ENCODE measurements at regions not wholly inside any gene's neighbourhood (a gene's known extent, or its start where the extent isn't known, plus 50 kb on each side); places are given as distances from the start of the nearest gene placed in this dataset.

DNA sequence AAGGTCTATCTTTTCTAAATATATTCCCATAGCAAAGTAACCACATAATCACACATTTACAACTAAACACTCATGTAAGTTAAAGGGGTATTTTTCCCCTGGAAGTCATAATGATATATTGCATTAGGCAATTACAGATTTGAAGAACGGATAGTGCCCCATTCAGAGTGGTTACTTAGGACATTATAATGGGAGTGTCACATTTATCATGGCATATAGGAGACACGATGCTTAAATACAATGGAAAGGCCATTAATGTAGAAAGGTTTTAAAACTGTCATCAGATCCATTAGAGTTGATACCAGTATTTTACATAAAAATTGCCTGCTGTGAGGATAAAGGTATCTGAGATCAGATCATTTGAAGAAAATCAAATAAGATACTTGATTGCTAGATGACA, 582.0 kb upstream of the SEMA6D start:
- H3K14ac ChIP-seq (ENCODE audit: insufficient read length) = no peak overlapping the region
- 88% methylated on average over 2 of the region's 2 CpGs; no CpG with 5 or more reads in 1 of the 2 experiments for WGBS, 2 experiments (ENCODE audit: extremely low coverage in 1 of 2, insufficient coverage in 1 of 2, insufficient read length in 1 of 2, insufficient replicate concordance in 2 of 2, low coverage in 1 of 2, low lambda C conversion rate in 2 of 2, missing lambda C conversion rate in 1 of 2)
- no peak overlapping the region for H2BK120ac ChIP-seq (replicated peaks; ENCODE audit: low read depth, low read length)
- no peak overlapping the region for H3K27ac ChIP-seq (ENCODE audit: low read depth, low read length)
- H2BK15ac ChIP-seq (ENCODE audit: low read length) = no peak overlapping the region
- no peak overlapping the region for H3K4me2 ChIP-seq (ENCODE audit: insufficient read depth in 1 of 2, low read depth in 2 of 2, low read length in 2 of 2)
- no peak overlapping the region for H4K8ac ChIP-seq (ENCODE audit: extremely low read depth, insufficient read depth, low read length)
- no peaks in the 10 kb centered on the region for H3K27me3 ChIP-seq (replicated peaks in 1 of 4; ENCODE audit: control insufficient read depth in 3 of 4, extremely low read depth in 1 of 4, insufficient read depth in 3 of 4, low read length in 3 of 4)
- no peak overlapping the region for H2BK12ac ChIP-seq (ENCODE audit: low read depth, low read length)
- H2BK20ac ChIP-seq (ENCODE audit: low read length) = no peak overlapping the region
- no peak overlapping the region for H4K91ac ChIP-seq (replicated peaks; ENCODE audit: insufficient read length, low read length)
- H3K79me1 ChIP-seq (ENCODE audit: low read depth, low read length) = no peaks in the 10 kb centered on the region
- H4K5ac ChIP-seq (ENCODE audit: insufficient read length, low read depth, low read length) = no peak overlapping the region
- H3K56ac ChIP-seq (replicated peaks; ENCODE audit: insufficient read length, low read depth, low read length) = no peak overlapping the region
- H3K23ac ChIP-seq (ENCODE audit: insufficient read length) = no peak overlapping the region
- no peaks in the 10 kb centered on the region for H3K79me2 ChIP-seq (ENCODE audit: control insufficient read depth in 1 of 2, insufficient read depth in 2 of 2, low read length in 2 of 2)
- DNase-seq (ENCODE audit: low read depth in 1 of 2, low spot score in 2 of 2) (no peak), FAIRE-seq (no peak)
- no peaks in the 10 kb centered on the region for H4K20me1 ChIP-seq (replicated peaks in 1 of 2; ENCODE audit: control insufficient read depth in 1 of 2, insufficient read depth in 2 of 2, low read length in 2 of 2)
- POLR2A ChIA-PET (ENCODE audit: partially characterized antibody) = no interaction called here
- no peak overlapping the region for H3K4ac ChIP-seq (replicated peaks; ENCODE audit: insufficient read length, low read depth, low read length)
- no peak overlapping the region for H2BK5ac ChIP-seq (ENCODE audit: low read depth, low read length)
- H3K9ac ChIP-seq (replicated peaks in 1 of 4; ENCODE audit: extremely low read depth in 1 of 4, low read depth in 3 of 4, low read length in 3 of 4) = no peak overlapping the region
- H3K9me3 ChIP-seq (ENCODE audit: insufficient read depth in 2 of 2, low read depth in 1 of 2, low read length in 1 of 2) = peaks cover 0 to 3% of the 10 kb centered on the region in 2 experiments; a peak in 1 of 4 replicates
- no peaks in the 10 kb centered on the region for H3K36me3 ChIP-seq (ENCODE audit: control insufficient read depth in 2 of 4, insufficient read depth in 4 of 4, low read length in 3 of 4)
- H2AK5ac ChIP-seq (ENCODE audit: low read depth, low read length) = no peak overlapping the region
- H3K23me2 ChIP-seq (ENCODE audit: low read depth, low read length) = no peaks in the 10 kb centered on the region
- no peaks in the 10 kb centered on the region for H3K4me1 ChIP-seq (replicated peaks in 1 of 4; ENCODE audit: control insufficient read depth in 3 of 4, insufficient read depth in 4 of 4, low read length in 3 of 4)
- no peak overlapping the region for H3K4me3 ChIP-seq (ENCODE audit: extremely low read depth in 1 of 4, insufficient read depth in 2 of 4, low read depth in 3 of 4, low read length in 4 of 4)
- H2AFZ ChIP-seq (ENCODE audit: low read length) = no peak overlapping the region
- CTCF ChIA-PET (ENCODE audit: partially characterized antibody) = no interaction called here
- no peak overlapping the region for H3K18ac ChIP-seq (ENCODE audit: extremely low read depth, low read length)
- TF ChIP-seq, protein P1, sequence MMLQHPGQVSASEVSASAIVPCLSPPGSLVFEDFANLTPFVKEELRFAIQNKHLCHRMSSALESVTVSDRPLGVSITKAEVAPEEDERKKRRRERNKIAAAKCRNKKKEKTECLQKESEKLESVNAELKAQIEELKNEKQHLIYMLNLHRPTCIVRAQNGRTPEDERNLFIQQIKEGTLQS (IDR thresholded peaks at IDR 0.05; ENCODE audit: insufficient read depth, low read depth, low read length) = no peak
- TF ChIP-seq SIN3A (conservative IDR thresholded peaks at IDR 0.05 in 1 of 2, IDR thresholded peaks at IDR 0.05 in 1 of 2; ENCODE audit: low read depth in 1 of 2, low read length in 2 of 2) = no peak
- TF ChIP-seq RNF2 (IDR thresholded peaks at IDR 0.05; ENCODE audit: borderline replicate concordance, low read depth, low read length, missing control alignments, poor library complexity, severe bottlenecking) = no peak
- TF ChIP-seq MAX (IDR thresholded peaks at IDR 0.05) = no peak
- no peak for TF ChIP-seq HDAC2 (IDR thresholded peaks at IDR 0.05; ENCODE audit: borderline replicate concordance in 1 of 2, low read depth in 2 of 2, low read length in 2 of 2)
- no peak for TF ChIP-seq RBBP5 (IDR thresholded peaks at IDR 0.05; ENCODE audit: borderline replicate concordance, low read depth, low read length)
- no peak for TF ChIP-seq POLR2A (IDR thresholded peaks at IDR 0.05; ENCODE audit: control extremely low read depth in 1 of 2, low read depth in 2 of 2, low read length in 2 of 2)
- no peak for TF ChIP-seq EGR1 (IDR thresholded peaks at IDR 0.05; ENCODE audit: borderline replicate concordance, low read depth, low read length)
- TF ChIP-seq CEBPB (IDR thresholded peaks at IDR 0.05; ENCODE audit: low read depth, low read length) = no peak
- TF ChIP-seq TAF1 (IDR thresholded peaks at IDR 0.05; ENCODE audit: low read depth, low read length) = no peak
- TF ChIP-seq CBX5 (IDR thresholded peaks at IDR 0.05; ENCODE audit: low read depth, low read length) = no peak
- TF ChIP-seq CHD2 (IDR thresholded peaks at IDR 0.05; ENCODE audit: low read length) = no peak
- TF ChIP-seq TAF7 (optimal IDR thresholded peaks at IDR 0.05; ENCODE audit: borderline replicate concordance, low read depth, low read length) = no peak
- TF ChIP-seq KDM1A (IDR thresholded peaks at IDR 0.05; ENCODE audit: borderline replicate concordance, low read length) = no peak

Measured in H1 (cell line).